ENCODE measurements at regions not wholly inside any gene's neighbourhood (a gene's known extent, or its start where the extent isn't known, plus 50 kb on each side); places are given as distances from the start of the nearest gene placed in this dataset.

- no peak for DNase-seq (ENCODE audit: low read depth in 2 of 2)
Observed at GRCh38 chr13:107117327-107118012, 549.5 kb upstream of the ARGLU1 start.

- DNase-seq (ENCODE audit: low read depth in 2 of 2), result no peak
Observed at GRCh38 chr13:107113387-107113786, 545.5 kb upstream of the ARGLU1 start.

GRCh38 chr13:107111248-107111647 lies 543.3 kb upstream of the ARGLU1 start:
- DNase-seq (ENCODE audit: low read depth in 2 of 2), result no peak

GRCh38 chr13:107104631-107105030 lies 536.7 kb upstream of the ARGLU1 start:
- DNase-seq (ENCODE audit: low read depth in 2 of 2), result no peak

- DNase-seq (ENCODE audit: low read depth in 2 of 2), result no peak
Observed at GRCh38 chr13:107102676-107103075, 534.7 kb upstream of the ARGLU1 start.

GRCh38 chr13:107099661-107100060 lies 531.7 kb upstream of the ARGLU1 start:
- no peak for DNase-seq (ENCODE audit: low read depth in 2 of 2)

- DNase-seq (ENCODE audit: low read depth in 2 of 2), result no peak
Observed at GRCh38 chr13:107097916-107098315, 530.0 kb upstream of the ARGLU1 start.

- no peak for DNase-seq (ENCODE audit: low read depth in 2 of 2)
Observed at GRCh38 chr13:107095876-107096275, 527.9 kb upstream of the ARGLU1 start.

GRCh38 chr13:107091861-107092260 lies 523.9 kb upstream of the ARGLU1 start:
- DNase-seq (ENCODE audit: low read depth in 2 of 2), result no peak

GRCh38 chr13:107091428-107091827 lies 523.5 kb upstream of the ARGLU1 start:
- DNase-seq (ENCODE audit: low read depth in 2 of 2), result no peak

- no peak for DNase-seq (ENCODE audit: low read depth in 2 of 2)
Observed at GRCh38 chr13:107088061-107088460, 520.1 kb upstream of the ARGLU1 start.

- no peak for DNase-seq (ENCODE audit: low read depth in 2 of 2)
Observed at GRCh38 chr13:107079423-107080049, 511.6 kb upstream of the ARGLU1 start.

- no peak for DNase-seq (ENCODE audit: low read depth in 2 of 2)
Observed at GRCh38 chr13:107078229-107078765, 510.4 kb upstream of the ARGLU1 start.

- no peak for DNase-seq (ENCODE audit: low read depth in 2 of 2)
Observed at GRCh38 chr13:107076801-107077200, 508.9 kb upstream of the ARGLU1 start.

- no peak for DNase-seq (ENCODE audit: low read depth in 2 of 2)
Observed at GRCh38 chr13:107075576-107075975, 507.6 kb upstream of the ARGLU1 start.

GRCh38 chr13:107070792-107071191 lies 502.9 kb upstream of the ARGLU1 start:
- no peak for DNase-seq (ENCODE audit: low read depth in 2 of 2)

- no peak for DNase-seq (ENCODE audit: low read depth in 2 of 2)
Observed at GRCh38 chr13:107069108-107069776, 501.3 kb upstream of the ARGLU1 start.

- DNase-seq (ENCODE audit: low read depth in 2 of 2), result no peak
Observed at GRCh38 chr13:107067381-107067780, 499.4 kb upstream of the ARGLU1 start.

GRCh38 chr13:107066355-107066754 lies 498.4 kb upstream of the ARGLU1 start:
- no peak for DNase-seq (ENCODE audit: low read depth in 2 of 2)

GRCh38 chr13:107065036-107065435 lies 497.1 kb upstream of the ARGLU1 start:
- DNase-seq (ENCODE audit: low read depth in 2 of 2), result no peak

GRCh38 chr13:107057028-107057631 lies 489.2 kb upstream of the ARGLU1 start:
- no peak for DNase-seq (ENCODE audit: low read depth in 2 of 2)
